GM12873 (cell line): ENCODE measurements at regions not wholly inside any gene's neighbourhood (a gene's known extent, or its start where the extent isn't known, plus 50 kb on each side); places are given as distances from the start of the nearest gene placed in this dataset.

Source experiments
- TF ChIP-seq, protein P1 (sequence below): IDR thresholded peaks from 2 replicates; pipeline ENCODE4 v1.5.1; 2012; ENCODE audit warnings: low read depth, mild to moderate bottlenecking, moderate library complexity, low read length, control low read depth; ENCODE audit not compliant: insufficient read depth; ENCODE audit errors: missing control alignments

- TF ChIP-seq, protein P1, sequence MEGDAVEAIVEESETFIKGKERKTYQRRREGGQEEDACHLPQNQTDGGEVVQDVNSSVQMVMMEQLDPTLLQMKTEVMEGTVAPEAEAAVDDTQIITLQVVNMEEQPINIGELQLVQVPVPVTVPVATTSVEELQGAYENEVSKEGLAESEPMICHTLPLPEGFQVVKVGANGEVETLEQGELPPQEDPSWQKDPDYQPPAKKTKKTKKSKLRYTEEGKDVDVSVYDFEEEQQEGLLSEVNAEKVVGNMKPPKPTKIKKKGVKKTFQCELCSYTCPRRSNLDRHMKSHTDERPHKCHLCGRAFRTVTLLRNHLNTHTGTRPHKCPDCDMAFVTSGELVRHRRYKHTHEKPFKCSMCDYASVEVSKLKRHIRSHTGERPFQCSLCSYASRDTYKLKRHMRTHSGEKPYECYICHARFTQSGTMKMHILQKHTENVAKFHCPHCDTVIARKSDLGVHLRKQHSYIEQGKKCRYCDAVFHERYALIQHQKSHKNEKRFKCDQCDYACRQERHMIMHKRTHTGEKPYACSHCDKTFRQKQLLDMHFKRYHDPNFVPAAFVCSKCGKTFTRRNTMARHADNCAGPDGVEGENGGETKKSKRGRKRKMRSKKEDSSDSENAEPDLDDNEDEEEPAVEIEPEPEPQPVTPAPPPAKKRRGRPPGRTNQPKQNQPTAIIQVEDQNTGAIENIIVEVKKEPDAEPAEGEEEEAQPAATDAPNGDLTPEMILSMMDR, result no peak
Observed at GRCh38 chrX:99142745-99143144, 1267.3 kb downstream of the PCDH19 start.

DNA sequence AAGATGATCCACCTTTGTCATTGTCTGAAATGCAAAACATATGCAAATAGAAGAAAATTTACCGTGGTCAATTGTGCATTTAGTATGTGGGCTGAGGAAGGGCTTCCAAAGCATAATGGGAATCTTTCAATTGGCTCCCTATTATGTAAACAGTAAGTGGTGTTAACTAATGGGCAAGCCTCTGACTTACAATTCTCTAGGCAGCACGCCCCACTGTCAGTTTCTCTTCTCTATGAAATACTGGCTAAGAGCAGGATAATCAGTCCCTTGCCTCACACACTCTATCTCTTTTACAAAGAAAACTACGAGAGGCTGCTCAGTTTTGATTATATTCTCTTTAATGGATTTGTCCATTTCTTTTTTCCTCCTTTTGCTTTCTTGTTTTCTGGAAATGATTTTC lies 1272.6 kb downstream of the PCDH19 start:
- TF ChIP-seq, protein P1, result no peak

DNA sequence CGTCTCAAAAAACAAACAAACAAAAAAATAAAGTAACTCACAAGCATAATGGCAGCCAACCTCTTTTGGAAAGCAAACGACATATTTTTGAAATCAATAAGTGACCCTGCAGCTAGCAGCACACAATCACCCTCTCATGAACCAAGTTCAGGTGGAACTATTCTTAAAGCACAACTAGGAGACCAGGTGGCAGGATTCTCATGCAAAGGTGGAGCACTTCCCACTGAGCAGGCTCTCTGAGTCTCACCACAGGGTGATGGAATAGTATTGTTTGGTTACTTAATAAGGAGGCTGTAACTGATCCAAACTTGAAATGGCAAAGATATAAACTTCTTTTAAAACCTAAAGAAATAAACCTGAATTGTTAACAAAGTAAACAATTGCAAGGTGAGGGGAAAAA lies 1293.1 kb downstream of the PCDH19 start:
- TF ChIP-seq, protein P1, result no peak

- TF ChIP-seq, protein P1, result no peak
Observed at GRCh38 chrX:99095965-99096635, 1314.0 kb downstream of the PCDH19 start.

DNA sequence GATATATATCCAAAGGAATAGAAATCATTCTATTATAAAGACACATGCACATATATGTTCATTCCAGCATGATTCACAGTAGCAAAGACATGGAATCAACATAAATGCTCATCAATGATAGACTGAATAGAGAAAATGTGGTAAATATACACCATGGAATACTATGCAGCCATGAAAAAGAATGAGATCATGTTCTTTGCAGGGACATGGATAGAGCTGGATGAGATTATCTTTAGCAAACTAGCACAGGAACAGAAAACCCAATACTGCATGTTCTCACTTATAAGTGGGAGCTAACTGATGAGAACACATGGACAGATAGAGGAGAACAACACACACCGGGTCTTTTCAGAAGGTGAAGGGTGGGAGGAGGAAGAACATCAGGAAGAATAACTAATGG lies 1318.6 kb downstream of the PCDH19 start:
- TF ChIP-seq, protein P1, result no peak

GRCh38 chrX:99078301-99078700 lies 1331.8 kb downstream of the PCDH19 start:
- TF ChIP-seq, protein P1, result no peak

DNA sequence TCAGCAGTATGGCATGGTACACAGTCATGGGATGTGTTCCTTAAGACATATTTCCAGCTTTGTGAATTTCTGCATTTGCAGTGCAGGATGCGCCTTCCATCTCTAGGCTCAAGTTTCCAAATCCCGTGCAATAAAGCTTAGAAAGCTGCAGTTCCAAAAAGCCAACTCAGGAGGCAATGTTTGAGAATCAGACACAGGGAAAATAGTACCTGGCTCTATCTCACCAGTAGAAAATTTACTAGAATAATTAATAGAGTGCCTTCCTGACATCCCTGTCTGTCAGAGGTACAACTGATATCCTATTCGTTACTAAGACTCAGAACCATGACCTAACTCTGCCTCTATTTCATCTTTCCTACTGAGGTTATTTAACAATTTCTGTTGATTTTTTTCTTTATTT lies 1333.0 kb downstream of the PCDH19 start:
- TF ChIP-seq, protein P1, result no peak

- TF ChIP-seq, protein P1, result no peak
Observed at GRCh38 chrX:99073551-99073950, 1336.5 kb downstream of the PCDH19 start.
